HG03354 (cell line): ENCODE measurements at regions not wholly inside any gene's neighbourhood (a gene's known extent, or its start where the extent isn't known, plus 50 kb on each side); places are given as distances from the start of the nearest gene placed in this dataset.

Source experiments
- ATAC-seq: cut with Tn5 transposase; IDR thresholded peaks from one replicate; pipeline ENCODE4 v1.9.1; 2021; ENCODE audit warnings: mild to moderate bottlenecking; ENCODE audit not compliant: unreplicated experiment, poor library complexity, severe bottlenecking

DNA sequence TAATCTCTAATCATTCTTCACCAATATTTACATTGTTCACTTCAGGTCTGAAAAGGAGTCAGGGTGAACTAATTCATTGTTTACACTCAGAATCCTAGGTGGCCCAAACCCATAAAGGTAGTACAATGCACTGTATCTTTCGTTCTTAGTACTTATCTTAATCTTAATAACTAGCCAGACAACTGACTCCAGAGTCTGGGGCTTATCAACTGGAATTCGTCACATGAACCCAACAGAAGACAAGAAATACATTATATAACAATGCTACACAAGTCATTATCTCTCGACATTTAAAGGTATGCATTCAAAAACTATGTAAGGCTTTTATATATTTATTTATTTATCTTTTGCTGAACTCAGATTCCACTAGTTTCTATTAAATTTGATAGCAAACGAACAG, 125.9 kb upstream of the ESRRG start:
- ATAC-seq = no peak

DNA sequence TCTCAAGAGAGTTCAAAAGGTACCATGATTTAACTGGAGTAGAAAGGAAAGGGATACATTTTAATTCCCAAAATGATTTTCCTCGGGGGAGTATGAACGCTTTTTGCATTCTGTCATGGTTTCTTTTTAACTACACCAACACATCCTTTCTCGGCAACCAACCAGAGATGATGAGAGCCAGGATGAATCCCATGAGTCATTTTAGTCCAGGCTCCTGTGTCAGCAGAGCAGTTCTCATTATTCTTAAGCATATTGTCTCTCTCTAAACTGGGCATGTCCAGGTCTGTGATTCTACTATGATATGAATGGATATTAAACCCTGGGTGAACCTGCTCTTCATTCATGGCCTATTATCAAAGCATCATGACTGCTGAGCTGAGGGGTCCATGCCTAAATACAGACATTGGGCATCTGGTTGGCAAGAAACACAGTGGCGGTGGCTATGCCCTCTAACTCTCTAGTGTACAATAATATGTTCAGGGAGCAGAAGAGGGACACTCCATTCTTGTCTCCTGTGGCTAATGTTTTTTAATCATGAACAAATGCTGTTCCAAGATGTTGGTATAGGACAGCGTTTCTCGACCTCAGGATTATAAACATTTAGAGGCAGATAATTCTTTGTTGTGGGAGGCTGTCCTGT, 124.3 kb upstream of the ESRRG start:
- no peak for ATAC-seq

DNA sequence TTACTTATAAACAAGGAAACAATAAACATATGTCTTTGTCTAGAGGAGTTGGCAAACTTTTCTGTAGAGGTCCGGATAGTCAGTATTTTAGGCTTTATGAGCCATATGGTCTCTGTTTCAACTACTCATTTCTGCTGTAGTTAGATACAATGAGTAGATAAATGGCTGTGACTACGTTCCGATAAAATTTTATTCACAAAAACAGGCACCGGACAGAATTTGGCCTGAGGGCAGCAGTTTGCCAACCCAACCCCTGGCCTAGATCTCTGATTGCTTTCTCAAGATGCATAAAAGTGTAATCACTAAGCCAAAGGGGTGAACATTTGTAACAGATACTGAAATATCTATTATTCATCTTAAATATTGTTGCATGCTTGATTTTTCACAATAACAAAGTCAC, 123.1 kb upstream of the ESRRG start:
- no peak for ATAC-seq

DNA sequence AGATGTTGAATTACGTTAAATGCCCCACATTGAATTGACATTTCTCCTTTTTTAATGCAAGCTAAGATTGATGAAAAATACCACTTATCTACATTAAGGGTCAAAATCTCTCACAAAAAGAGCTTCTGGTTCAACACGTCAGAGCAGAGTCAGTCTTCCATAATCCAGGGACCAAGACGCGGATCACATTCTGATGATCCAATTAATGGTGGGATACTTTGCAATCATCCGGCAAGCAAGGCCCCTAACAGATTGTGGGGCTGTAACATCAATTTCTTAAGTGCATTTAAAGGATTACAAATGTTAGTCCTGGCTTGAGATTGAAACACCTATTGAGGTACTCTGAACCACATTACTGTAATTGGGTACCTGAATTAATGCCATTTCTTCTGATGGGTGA, 120.2 kb upstream of the ESRRG start:
- ATAC-seq = no peak

DNA sequence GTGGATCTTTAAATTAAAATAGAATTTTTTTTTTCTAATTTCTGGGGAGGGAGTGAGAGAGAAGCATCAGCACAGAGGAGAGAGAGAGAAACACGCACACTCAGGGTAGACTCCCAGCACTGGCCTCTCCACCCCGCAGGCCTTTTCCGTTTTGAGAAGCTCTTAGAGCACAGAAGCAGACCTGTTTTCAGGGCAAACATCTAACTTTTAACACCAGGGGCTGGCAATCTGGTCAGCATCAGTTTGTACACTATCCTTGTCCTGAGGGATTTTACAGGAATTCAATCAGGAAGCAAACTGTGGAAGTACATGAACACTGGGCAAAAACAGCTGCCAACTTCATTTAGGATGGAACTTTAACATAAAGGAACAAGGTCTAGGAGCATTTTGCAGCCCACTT, 117.9 kb upstream of the ESRRG start:
- ATAC-seq = no peak

DNA sequence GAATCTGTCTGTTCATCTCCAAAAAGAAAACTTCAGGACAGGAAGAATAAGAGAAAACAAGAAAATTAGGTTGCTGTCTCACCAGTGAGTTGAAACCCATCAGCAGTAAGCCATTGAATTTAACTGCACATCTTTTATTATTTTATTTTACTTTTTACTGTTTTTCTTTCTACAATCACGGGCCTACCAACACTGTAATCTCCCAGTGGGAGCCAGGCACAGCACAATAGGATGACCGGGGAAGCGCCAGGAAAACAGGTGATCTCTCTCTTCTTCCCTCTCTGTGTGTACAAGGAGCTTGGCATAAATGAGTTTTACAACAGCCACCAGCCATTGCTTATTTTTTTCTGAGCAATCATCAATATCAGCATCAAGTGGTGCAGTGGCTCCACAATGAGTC, 113.1 kb upstream of the ESRRG start:
- ATAC-seq = no peak

DNA sequence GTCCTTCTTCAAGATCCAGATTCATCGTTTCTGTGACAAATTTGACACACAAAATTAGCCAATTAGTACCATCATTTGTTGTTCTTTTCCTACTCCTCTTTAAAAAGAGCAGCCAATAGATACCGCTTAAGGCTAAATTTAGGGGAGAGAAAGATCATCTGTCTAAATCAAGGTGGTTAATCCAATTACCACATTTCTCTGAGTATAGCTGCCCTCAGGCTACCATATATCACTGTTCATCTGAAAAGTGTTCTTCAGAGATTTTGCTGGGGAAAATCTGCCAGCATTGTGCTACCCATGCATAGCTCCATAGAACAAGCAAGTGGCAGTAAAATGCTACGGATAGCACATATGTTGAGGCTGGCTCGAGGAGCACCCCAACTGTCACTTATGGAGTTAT, 110.3 kb upstream of the ESRRG start:
- ATAC-seq = no peak

DNA sequence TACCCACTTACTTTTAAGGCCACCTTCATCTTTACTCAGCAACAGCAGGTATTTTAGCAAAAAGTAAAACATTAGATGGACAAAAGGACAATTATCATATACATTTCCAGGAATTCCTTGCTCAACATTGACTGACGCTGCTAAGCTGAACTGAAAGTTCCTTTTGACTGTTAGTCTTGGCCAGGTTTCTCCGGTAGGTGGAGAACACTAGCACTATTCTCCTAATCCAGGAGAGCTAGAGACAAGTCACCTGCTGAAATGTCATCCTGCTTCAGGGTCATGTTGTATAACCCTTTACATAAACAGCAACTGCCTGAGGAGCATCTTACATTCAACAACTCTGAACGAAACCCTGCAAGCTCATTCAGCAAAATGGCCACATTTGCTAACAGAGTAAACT, 109.0 kb upstream of the ESRRG start:
- no peak for ATAC-seq

DNA sequence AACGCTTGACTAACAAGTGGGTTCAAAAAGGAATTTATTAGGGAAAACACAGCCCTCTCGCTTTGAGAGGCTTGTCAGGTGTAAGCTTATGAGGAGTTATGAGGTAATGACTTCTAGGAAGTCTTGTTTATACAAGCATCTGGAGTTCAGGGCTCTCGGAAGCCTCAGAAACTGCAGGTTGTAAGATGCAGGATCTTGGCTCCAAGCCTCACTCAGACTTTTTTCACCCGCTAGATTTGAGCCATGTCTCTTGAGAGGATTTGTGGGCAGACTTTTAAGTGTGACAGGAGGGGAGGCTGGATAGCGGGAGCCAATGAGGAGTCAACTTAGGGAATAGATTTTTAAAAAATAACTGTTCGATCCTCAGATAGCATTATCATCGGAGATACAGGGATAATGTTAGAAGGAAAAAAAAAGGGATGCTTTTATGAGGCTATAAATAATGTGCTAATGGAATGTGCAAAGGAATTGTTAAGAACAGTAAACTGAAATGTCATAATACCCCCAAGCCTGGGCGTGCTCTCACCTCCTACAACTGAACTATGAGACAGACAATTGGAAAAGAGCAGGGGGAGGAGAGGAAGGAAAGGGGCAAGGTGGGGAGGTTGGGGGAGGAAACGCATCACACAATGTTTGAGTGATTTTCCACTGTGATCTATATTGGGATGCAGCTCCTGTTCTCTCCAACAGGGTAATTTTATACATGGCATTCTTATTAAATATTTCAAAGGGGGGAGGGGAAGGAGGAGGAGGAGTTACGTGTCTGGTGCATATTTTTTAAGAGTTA, 107.4 kb upstream of the ESRRG start:
- no peak for ATAC-seq

DNA sequence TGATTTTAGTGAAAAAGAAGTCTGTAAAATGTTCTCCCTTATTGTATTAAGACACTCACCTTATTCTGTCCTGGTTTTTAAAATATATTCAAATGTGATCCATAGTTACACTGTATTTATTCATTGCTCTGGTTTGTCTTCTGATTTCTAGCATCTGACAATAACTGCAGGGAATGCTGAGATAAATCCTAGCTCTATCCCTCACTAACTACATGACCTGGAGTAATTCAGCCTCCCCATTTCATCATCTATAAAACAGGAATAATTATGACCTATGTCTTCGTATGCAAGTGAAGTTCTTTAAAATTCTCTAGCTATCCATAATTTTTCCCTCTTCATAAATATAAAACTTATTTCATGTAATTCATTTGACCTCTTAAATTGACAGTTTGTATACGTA, 104.0 kb upstream of the ESRRG start:
- ATAC-seq = no peak

DNA sequence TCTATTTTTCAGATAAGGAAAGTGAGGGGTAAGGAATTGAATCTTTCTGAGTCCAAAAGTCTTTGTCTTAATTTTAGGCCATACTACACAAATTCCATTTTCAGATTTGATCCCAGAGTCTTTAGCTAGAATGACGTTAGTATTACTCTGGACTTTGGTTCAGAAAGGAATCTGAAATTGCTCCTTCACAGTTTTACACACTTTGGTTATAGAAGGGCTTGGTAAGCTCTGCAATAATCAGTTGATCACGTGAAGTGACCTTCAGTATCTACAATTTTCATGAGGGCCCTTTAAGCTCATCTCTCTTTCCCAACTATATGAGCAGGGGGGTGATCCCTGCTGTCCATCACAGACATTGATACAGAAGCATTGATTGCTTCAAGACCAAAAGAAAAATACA, 103.4 kb upstream of the ESRRG start:
- ATAC-seq = no peak

DNA sequence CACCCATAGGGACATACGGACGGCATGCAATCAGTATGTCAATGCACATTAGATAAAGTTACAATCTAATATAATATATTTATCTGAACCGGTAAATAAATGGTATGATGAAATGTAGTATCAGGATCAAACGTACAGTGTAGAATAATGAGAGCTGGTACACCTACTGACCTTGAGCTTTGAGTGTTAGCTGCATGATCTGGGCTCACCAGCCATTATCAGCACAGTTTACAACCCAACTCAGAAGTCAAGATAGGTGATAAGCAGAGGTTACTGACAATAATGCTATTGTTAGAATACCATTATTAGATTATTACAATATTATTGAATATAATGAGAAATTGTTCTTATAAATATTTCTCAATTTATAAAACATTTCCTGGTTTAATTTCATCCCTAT, 103.0 kb upstream of the ESRRG start:
- no peak for ATAC-seq

DNA sequence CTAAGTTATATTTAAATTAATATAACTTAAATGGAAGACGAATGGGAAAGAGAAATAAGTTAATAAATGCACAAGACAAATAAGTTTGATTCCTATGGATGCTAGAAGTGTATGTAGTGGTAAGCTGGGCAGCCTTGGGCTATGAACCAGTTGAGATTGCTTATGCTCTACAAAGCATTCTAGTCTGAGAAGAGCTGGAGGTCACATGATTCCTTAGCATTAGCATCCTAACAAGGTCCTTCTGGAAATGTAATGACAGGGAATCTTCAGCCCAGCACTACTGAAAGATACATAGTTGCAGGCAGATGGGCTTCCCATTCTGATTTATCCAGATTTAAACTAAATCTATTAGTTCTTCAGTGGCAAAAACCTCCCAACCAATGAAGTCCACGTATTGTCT, 102.3 kb upstream of the ESRRG start:
- no peak for ATAC-seq

DNA sequence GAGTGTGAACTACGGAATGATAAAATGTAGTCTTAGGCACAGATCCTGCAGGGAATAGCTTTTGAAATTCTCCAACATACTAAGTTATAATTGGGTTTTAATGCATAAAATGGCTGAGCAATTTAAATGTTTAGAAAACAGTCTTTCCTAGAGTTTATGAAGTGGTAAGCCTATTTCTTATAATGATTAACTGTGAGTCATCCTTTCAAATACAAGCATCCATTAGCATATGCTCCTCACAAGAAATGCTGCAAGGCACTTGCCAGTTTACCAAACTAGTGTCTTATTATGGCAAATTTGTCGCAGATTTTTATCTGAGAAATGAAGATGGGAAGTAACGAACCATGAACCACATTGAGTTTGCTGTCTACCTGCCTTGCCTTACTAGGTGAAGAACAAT, 101.3 kb upstream of the ESRRG start:
- ATAC-seq = no peak

DNA sequence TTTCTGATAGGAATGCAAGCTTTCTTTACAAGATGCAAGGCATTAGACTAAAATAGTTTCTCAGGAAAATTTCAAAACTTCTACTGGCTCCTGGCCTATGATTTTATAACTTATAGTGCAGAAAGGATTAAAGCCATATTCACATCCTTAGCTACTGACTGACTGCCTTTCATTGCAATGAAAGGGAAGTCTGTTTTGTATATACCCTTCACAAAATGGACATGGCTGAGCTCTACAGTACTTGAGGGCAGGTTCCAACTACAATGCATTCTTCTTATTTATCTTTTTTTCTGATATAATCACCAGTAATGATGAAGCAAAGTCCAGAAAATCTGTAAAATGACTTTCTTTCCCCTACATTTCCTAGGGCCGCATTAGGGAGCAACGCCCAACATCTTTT, 100.5 kb upstream of the ESRRG start:
- ATAC-seq = no peak

DNA sequence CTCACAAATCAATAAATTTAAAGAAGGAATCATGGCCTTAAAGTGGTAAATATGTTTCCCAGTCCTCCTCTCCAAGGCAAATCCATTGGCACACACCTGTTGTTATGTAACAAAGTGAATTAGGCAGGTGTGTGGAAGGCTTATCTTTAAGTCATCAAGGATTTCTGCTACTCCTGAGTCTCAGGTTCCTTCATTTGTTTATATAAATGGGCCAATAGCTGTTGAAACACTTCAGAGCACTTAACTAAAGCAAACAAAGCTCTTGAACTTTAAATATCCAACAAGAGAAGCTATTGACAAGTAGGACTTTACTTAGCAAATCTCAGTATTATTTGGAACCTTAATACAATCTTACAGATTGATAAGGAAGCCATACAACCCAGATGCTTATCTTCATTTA, 99.3 kb upstream of the ESRRG start:
- ATAC-seq = no peak

DNA sequence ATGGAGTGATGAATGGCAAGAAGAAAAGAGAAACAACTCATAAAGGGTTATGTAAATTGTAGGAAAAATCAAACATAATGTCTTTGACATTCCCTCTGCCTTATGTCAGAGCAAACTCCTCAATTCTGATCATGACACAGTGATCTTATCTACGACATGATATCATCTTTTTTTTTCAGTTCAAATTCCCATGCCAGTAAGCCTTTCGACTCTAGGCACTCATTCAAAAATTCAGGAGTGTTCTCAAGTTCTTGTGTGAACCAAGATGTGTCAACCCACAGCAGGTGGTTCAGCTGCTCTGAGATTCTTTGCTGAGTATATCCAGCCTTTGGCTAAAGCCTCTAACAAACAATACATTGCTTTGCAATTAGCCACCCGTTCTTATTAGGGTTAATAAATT, 97.1 kb upstream of the ESRRG start:
- no peak for ATAC-seq

DNA sequence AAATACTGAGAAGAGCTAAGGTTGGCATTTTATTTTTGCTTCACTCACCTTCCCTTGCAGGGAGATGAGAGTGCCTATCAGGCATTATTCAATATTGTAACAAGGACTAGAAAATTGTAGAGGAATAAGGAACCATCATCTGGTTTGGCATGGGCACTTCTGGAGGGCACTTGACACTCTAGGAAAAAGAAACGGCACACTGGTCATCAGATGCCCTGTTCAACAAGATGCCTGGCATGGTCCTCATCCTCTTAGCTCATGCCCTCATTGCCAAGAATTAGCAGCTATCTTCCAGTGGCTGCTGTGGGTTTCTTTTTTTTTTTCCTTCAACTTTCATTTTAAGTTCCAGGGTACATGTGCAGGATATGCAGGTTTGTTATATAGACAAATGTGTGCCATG, 95.1 kb upstream of the ESRRG start:
- ATAC-seq = no peak

DNA sequence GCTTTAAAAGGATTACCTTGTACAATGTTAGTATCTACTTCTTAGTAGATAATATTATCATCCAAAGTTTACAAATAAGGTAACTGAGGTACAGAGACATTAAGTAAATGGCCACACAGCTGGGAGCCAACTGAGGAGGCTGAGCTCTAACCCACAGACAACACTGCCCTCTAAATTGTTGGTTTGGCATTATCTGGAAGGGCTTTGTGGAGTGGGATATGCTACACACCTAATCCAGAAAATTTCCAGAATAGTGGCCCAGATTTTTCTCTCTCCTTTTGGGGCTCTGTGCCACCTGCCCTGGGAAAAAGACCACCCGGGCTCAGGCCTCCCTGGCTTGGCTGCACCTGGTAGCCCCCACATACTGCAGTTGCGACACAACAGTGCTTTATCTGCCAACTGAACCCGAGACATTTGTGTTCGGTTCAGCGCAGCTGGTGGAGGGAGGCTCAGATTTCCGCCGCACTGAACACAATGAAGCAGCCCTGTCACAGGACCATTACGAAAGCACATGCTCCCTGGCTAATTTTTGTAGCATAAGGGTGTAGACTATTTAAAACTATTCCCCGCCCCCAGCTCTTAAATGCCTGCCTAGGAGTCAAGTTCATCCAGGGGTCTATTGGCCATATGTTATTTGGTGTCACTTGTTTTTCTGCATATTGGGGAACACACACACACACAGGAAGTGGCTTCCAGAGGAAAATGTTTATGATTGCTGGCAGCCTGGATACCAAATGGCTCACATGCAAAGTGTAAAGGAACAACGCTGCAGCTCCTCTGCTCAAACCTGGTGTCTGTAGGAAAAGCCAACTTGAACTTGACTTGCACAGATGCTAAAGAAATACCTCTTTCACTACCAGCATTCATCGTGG, 92.3 kb upstream of the ESRRG start:
- no peak for ATAC-seq

DNA sequence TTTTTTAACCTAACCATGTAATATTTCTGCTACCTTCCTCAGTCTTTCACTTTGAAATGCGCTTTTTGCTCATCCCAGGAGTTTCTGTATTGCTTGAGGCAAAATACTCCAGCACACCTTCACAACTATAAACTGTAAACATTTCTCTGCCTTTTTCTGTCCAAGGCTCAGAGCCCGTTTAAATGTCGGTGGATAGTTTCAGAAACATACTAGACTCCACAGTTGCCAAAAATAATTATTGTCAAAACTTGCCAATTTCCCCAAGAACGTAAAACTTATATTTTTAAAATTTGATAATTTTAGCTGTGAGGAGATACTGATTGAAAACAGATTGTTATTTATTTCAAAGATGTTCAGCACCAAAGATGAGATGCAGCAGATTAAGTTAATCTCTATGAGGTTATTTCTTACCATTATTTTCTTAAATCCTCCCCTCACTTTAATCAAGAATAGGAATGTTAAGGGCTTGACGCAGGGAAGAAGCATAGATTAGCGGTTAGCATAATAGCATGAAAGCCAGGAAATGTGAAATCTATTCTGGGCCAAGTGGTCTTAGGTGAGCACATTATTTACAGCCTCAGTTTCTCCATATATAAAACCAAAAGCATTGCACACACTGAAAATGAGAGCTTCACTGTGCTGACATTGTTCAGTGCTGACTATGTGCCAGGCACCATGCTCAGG, 91.5 kb upstream of the ESRRG start:
- ATAC-seq = no peak
